ENCODE measurements at regions not wholly inside any gene's neighbourhood (a gene's known extent, or its start where the extent isn't known, plus 50 kb on each side); places are given as distances from the start of the nearest gene placed in this dataset.

- peak; percentile 2 for DNase-seq (ENCODE audit: low spot score)
Measured at GRCh38 chr6:41996997-41997396, 53.3 kb upstream of the TAF8 start.

- no peak for DNase-seq (ENCODE audit: low spot score)
Measured at GRCh38 chr6:41997456-41997855, 52.9 kb upstream of the TAF8 start.
